Vagina (tissue), 2 donors: ENCODE measurements at regions not wholly inside any gene's neighbourhood (a gene's known extent, or its start where the extent isn't known, plus 50 kb on each side); places are given as distances from the start of the nearest gene placed in this dataset.
A peak's percentile ranks its signal among the peaks of the same experiment; 100 is the strongest.

ENCODE experiments used
- DNase-seq, 2 donors: peaks; one replicate each; pipeline ENCODE4 v3.0.0-alpha.2; 2017; ENCODE audit errors: extremely low spot score in 2 of 2
- H3K27ac ChIP-seq: fragments of 200-600 bp; sonication (generic); one replicate; pipeline ENCODE4 v1.5.1; 2019
- H3K27me3 ChIP-seq: fragments of 200-600 bp; sonication (generic); one replicate; pipeline ENCODE4 v1.5.1; 2019
- H3K36me3 ChIP-seq, 2 donors: fragments of 200-600 bp; sonication (generic); one replicate each; pipeline ENCODE4 v1.5.1; 2017 to 2019
- H3K4me1 ChIP-seq: fragments of 200-600 bp; sonication (generic); one replicate; pipeline ENCODE4 v1.5.1; 2019
- H3K4me3 ChIP-seq, 2 donors: fragments of 200-600 bp; sonication (generic); 1 replicate in 1 of 2; 2 replicates in 1 of 2; pipeline ENCODE4 v1.5.1; 2016 to 2019
- H3K9me3 ChIP-seq: fragments of 200-600 bp; sonication (generic); one replicate; pipeline ENCODE4 v1.5.1; 2019
- POLR2A ChIP-seq, 2 donors: fragments of 450-650 bp; IDR thresholded peaks; one replicate each; pipeline ENCODE4 v1.6.1; 2017; ENCODE audit warnings: antibody characterized with exemption in 2 of 2, mild to moderate bottlenecking in 2 of 2, moderate library complexity in 2 of 2
- POLR2AphosphoS5 ChIP-seq, 2 donors: sonication (generic); formaldehyde crosslinking; IDR thresholded peaks; one replicate each; pipeline ENCODE4 v1.9.0; 2017; ENCODE audit warnings: antibody characterized with exemption in 2 of 2, mild to moderate bottlenecking in 2 of 2, low read depth in 1 of 2; ENCODE audit not compliant: insufficient read depth in 1 of 2
- intact Hi-C: fragments of 100-400 bp; cut with DNase I; formaldehyde crosslinking; loops from one replicate; pipeline ENCODE4 v1.15.1; 2023
- TF ChIP-seq, protein P1 (sequence below), 3 experiments: fragments of 450-650 bp in 2 of 3; fragments of 200-600 bp in 1 of 3; sonication (generic) in 1 of 3; IDR thresholded peaks; one replicate each; pipeline ENCODE4 v1.5.1; 2017 to 2019; ENCODE audit warnings: antibody characterized with exemption in 3 of 3, mild to moderate bottlenecking in 2 of 3, moderate library complexity in 2 of 3

DNA sequence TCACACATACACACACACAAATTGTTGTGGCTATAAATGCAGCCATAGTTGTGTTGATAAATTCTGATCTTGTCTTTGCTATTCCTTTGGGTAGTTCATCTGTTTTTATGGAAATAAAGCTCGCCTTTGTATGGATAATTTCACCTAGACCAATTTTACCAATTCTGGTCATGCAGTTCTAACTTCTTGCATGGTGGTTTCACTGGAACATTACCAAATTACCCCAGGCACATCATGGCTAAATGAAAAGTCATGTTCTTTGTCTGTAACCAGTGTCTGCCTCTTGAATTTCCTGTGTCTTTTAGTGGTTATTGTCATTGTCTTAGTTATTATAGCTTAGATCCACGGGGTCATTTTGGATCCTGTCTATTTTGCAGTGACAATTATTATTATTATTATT, 50.3 kb upstream of the TMC1 start:
- Histone ChIP-seq H3K27me3 (no peaks in the 10 kb centered on the region), H3K4me1 (peaks cover 5% of the 10 kb centered on the region), H3K4me3 (no peak overlapping the region), H3K9me3 (no peaks in the 10 kb centered on the region), H3K27ac (no peak overlapping the region), H3K36me3 (no peaks in the 10 kb centered on the region)
- intact Hi-C loops, result no loop called here
- DNase-seq, result no peak
- TF ChIP-seq POLR2A (IDR thresholded peaks at IDR 0.05) (no peak), POLR2AphosphoS5 (IDR thresholded peaks at IDR 0.05; ENCODE audit: insufficient read depth in 1 of 2, low read depth in 1 of 2) (no peak)
- TF ChIP-seq, protein P1, sequence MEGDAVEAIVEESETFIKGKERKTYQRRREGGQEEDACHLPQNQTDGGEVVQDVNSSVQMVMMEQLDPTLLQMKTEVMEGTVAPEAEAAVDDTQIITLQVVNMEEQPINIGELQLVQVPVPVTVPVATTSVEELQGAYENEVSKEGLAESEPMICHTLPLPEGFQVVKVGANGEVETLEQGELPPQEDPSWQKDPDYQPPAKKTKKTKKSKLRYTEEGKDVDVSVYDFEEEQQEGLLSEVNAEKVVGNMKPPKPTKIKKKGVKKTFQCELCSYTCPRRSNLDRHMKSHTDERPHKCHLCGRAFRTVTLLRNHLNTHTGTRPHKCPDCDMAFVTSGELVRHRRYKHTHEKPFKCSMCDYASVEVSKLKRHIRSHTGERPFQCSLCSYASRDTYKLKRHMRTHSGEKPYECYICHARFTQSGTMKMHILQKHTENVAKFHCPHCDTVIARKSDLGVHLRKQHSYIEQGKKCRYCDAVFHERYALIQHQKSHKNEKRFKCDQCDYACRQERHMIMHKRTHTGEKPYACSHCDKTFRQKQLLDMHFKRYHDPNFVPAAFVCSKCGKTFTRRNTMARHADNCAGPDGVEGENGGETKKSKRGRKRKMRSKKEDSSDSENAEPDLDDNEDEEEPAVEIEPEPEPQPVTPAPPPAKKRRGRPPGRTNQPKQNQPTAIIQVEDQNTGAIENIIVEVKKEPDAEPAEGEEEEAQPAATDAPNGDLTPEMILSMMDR (IDR thresholded peaks at IDR 0.05), result no peak

DNA sequence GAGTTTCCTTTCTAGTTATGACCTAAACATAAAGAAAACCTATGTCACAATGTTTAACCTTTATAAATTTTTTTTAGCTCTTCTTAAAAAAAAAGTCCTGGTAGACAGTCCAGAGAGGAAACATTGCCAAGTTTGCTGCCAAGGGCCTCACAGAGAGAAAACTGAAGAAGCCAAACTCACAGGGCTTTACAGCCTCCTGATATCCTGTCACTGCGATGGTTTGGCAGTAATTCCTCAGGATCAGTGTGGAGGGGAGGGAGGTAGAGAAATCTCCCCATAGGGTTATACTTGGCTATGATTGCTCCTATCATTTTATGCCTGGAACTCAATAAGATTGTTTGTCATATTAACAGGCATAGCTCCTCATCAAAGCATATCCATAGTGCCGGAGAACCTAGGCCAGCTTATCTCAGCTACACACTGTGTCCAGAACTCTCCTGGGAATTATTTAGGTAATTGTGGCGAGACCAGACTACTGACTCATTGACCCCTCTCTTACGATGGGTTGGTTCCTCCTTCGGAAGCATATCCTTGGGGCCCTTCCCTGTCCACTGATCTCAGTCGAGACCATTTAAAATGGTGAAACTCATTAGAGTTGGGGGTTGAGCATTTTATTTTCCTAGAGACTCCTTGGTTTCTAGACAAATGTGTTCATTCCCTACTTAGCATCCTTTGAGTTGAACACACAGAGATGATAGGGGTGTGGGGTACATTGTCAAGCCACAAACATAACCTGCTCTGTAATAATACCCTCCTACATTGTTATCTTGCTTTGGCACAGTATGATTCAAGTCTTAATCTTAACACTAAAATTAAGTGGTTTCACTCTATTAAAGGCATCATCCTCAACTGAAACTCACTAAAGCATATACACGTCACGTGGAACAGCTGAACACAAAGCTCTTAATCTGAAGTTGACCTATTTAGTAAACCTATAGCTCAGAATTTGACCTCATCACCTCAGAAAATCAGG, 53.4 kb upstream of the TMC1 start:
- Histone ChIP-seq H3K9me3 (no peaks in the 10 kb centered on the region), H3K27me3 (no peaks in the 10 kb centered on the region), H3K36me3 (no peaks in the 10 kb centered on the region), H3K27ac (no peak overlapping the region), H3K4me3 (no peak overlapping the region), H3K4me1 (no peaks in the 10 kb centered on the region)
- TF ChIP-seq POLR2AphosphoS5 (IDR thresholded peaks at IDR 0.05; ENCODE audit: insufficient read depth in 1 of 2, low read depth in 1 of 2), result no peak
- TF ChIP-seq, protein P1 (IDR thresholded peaks at IDR 0.05), result no peak
- TF ChIP-seq POLR2A (IDR thresholded peaks at IDR 0.05), result no peak
- DNase-seq, result no peak
- intact Hi-C loops, result no loop called here

DNA sequence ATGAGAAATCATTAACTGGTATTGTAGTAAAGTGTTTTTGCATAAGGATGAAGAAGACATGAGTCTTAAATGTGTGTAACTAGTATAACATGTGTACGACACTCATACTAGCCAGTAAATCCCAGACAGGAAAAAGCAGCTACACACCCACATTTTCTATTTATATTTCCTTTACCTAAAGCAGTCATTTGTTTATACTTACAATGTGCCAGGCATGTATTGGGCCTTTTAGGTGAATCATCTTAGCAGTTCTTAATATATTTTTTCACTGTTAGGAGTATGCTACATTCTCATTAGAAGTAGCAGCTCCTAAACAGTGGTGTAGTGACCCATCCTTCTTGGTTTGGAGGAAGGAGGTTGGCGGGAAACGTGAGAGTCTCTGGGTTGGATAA, 55.8 kb upstream of the TMC1 start:
- DNase-seq, result no peak
- H3K27ac ChIP-seq, result no peak overlapping the region

DNA sequence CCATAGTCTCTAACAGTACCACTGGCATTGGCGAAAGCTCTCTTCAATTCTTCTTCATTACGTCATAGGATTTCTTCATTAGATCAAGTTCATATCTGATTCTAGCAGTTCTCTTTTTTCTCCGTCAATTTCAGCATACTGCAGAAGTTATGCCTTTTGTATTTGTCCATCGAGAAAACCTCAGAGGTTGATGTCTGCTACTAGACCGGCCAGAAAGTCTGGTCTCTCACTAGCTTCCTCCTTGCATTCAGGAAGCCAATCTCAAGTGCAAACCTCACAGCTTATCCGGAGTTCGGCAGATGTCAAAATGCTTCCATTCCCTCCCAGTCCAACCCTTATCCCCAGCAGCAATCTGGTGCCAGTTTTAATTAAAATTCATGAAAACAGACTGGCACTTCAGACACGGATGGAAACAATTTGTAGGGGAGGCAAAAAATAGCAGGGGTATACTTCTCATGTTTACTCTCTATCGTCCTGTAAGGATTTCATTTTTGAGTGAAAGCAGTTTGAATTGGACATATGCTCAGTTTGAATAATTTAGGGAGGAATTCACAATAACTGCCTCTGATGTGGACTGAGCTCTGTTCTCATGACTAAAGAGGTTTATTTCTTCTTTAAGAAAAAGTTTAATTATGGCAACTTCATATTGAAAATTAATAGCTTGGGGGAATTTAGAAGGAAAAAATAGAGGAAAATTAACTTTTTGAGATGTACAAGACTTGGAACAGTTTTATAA, 56.4 kb upstream of the TMC1 start:
- no peaks in the 10 kb centered on the region for H3K36me3 ChIP-seq
- H3K9me3 ChIP-seq, result no peaks in the 10 kb centered on the region
- no peak for DNase-seq
- no peaks in the 10 kb centered on the region for H3K4me1 ChIP-seq
- no peak for TF ChIP-seq POLR2A (IDR thresholded peaks at IDR 0.05)
- TF ChIP-seq POLR2AphosphoS5 (IDR thresholded peaks at IDR 0.05; ENCODE audit: insufficient read depth in 1 of 2, low read depth in 1 of 2), result peak in 1 of 2 donors; percentile 8
- H3K27ac ChIP-seq, result no peak overlapping the region
- no peaks in the 10 kb centered on the region for H3K27me3 ChIP-seq
- H3K4me3 ChIP-seq, result no peak overlapping the region
- intact Hi-C loops, result no loop called here

More for the DNA sequence above, 55.8 kb upstream of the TMC1 start:
- intact Hi-C loops, result no loop called here
- Histone ChIP-seq H3K27me3 (no peaks in the 10 kb centered on the region), H3K36me3 (no peaks in the 10 kb centered on the region), H3K4me3 (no peak overlapping the region), H3K9me3 (no peaks in the 10 kb centered on the region), H3K4me1 (no peaks in the 10 kb centered on the region)
- TF ChIP-seq, protein P1 (IDR thresholded peaks at IDR 0.05), result no peak
- no peak for TF ChIP-seq POLR2A (IDR thresholded peaks at IDR 0.05)
- TF ChIP-seq POLR2AphosphoS5 (IDR thresholded peaks at IDR 0.05; ENCODE audit: insufficient read depth in 1 of 2, low read depth in 1 of 2), result no peak

DNA sequence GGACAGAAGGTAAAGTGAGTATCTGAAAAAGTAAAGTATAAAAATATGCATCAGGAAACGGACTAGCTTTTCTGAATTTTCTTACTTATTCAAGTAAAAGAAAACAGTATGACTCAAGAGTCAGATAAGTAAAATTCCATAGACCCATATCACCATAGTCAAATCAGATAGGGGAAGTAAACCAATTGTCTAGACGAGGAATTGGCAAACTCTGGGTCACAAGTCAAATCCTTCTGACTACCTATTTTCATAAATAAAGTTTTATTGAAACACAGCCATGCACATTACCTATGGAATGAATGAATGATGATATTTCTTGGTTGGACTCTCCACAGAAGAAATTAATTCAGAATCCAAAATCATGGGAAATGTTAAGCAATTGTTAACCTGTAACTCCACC, 59.1 kb upstream of the TMC1 start:
- Histone ChIP-seq H3K9me3 (no peaks in the 10 kb centered on the region), H3K4me3 (no peak overlapping the region), H3K27me3 (no peaks in the 10 kb centered on the region), H3K4me1 (no peaks in the 10 kb centered on the region), H3K27ac (no peak overlapping the region), H3K36me3 (no peaks in the 10 kb centered on the region)
- intact Hi-C loops, result no loop called here
- DNase-seq, result no peak
- TF ChIP-seq POLR2A (IDR thresholded peaks at IDR 0.05), result no peak
- no peak for TF ChIP-seq POLR2AphosphoS5 (IDR thresholded peaks at IDR 0.05; ENCODE audit: insufficient read depth in 1 of 2, low read depth in 1 of 2)
- TF ChIP-seq, protein P1 (IDR thresholded peaks at IDR 0.05), result no peak
